ENCODE measurements at regions not wholly inside any gene's neighbourhood (a gene's known extent, or its start where the extent isn't known, plus 50 kb on each side); places are given as distances from the start of the nearest gene placed in this dataset.
"Not testable (repeated sequence)": the region's sequence is repeated elsewhere in the genome, so short reads cannot be mapped to it uniquely, and the experiment has no call there.

DNA sequence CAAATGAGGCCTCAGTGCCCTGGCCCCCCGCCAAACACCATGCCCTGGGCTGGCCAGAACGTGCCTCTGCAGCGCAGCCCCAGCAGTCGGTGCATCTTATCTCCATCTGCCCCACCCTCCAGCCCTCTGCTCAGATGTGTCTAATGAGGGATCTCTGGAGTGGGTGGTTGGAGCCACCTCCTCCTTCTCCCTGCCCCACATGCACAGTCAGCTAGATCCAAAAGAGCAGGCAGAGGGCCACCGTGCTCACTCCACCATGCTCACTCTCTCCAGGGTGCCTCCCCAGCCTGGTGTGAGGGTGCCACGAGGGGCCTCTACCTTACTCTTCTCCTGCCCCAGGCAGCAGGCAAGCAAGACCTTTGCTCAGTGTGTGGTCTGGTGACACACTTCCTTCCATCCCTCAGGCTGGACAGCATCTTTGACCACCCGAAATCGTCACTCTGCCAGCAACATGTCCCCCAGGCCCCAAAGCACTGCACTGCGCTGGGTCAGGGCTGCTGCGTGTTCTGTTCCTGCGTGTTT lies 266.1 kb upstream of the HDAC4 start:
- DNase-seq, result no peak

DNA sequence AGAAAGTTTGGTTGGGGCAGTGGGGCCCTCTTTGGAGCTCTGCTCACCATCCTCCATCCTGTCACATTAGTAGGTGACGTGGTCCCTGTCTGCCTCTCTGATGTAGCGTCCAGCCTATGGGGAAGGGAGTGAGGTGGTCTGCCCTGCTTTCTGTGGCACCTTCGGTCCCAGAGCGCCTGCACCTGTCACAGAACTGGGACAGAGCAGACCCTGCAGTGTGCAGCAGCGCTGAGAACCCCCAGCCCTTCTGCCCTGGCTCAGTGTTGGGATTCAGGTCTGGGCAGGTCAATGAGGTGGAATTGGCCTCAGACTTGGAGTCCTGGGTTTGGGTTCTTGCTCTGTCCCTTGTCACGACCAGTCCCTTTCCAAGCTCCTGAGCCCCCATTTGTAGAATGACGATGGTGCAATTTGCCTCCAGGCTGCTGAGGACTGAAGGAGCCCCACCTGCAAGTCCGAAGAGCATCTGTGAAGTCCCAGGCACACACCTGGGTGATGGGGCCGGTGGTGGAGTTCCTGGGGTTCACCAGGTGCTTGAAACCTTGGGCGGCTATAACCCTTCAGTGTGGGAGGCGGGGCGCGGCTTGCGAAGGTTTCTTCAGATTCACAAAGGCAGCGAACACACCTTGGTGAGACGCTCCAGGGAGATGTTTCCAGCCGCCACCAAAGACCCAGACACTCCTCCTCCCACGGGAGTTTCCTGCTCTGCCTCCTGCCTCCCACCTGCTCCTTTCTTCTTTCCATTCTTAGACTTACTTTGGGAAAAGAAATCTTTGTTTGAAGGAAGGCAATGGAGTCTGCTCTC lies 265.4 kb upstream of the HDAC4 start:
- DNase-seq, result no peak

DNA sequence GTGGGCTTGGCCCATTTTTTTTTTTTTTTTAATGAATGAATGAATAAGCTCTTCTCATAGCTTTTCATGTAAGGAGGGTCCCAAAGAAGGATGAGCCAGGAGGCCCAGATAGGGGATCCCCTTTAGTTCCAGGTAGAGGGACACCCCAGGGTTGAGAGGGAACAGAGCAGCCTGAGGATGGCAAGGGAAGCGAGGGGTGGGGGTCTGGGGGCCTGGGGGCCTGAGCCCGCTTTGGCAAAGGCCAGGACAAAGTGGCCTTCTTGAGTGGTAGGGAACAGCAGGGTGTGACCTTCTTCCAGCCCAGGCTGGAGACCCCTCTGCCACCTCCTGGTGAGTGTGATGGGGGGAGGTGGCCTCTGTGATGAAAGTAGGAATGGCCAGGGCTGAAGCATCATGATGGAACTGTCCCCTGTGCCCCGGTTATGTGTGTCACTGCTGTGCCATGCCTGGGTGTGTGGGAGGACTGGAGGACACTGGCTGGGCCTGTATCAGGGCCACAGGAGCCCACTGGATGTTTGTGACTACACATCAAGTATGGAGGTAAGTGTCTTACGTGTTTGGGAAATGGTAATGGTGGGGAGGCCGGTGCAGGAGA lies 263.5 kb upstream of the HDAC4 start:
- DNase-seq, result no peak

GRCh38 chr2:239663364-239663924 lies 262.6 kb upstream of the HDAC4 start:
- DNase-seq, result no peak

DNA sequence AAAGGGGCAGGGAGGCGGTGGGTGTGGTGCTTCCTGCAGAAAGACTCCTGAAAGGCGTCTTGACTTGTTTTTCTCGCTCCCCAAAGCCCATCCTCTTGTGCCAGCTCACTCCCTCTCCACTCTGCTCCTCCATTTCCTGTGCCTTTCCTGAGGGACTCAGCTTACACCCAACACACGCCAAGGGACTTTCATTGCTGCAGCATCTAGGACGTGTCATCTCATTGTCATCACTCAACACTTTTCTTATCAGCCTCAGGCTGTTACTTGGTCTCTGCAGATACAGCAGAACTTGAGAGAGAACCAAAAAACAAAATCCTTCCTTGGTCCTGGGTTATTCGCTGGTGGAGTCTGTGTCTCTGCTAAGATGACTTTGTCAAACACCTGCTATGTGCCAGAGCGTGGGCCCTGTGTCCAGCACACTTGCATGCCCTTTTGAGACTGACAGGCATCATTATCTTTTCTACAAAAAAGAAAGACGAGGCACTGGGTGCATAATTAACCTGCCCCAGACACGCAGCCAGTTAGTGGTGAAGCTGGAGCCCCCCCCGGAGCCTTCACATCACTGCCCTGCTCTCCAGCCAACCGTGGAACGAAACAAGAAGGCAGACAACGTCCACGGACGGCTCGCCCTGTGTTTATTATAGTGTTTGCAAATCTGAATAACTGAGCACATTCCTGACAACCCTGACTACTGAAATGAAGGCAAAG lies 261.7 kb upstream of the HDAC4 start:
- DNase-seq, result no peak

DNA sequence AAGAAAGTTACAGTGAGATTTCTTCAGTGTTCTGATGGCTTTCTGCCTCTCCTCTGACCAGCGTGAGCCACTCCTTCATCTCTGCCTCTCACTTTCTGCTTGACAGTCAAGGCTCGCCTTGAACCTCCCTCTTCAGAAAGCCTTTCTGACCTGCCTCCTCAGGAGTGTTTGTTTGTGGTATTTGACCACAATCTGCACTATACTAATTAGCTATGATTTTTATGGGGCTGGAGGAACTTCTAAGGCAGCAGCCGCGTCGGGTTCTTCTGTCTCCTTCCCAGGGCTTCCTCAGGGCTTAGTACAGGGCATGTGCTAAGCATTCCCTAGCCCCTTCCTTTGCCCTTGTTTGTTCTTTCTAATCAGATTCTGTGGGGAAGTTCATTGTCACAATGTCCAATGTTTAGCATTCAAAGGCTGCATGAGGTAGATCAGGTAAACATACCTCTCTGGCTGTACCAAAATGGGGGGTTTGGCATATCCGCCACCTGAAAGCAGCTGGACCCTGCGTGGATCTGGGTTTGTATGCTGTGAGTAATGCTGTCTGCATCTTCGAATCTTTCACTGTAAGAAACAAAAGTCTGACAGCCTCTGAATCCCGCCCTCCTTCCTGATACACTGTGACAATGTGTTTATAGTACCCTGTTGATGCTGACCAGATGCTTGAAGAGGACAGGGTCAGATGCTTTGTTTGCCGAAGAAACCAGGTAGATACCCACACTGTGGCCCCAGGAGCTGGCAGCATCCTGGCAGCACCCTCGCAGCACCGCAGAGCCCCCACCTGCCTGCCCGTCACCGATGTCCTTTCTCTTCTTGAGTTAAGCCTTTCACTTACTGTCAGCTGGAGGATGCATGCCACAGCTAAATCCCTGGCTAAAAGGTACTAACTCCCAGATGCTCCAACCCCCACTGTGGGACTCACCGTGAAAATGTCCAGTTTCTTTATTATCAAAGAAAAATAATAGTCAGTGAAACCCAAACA lies 260.8 kb upstream of the HDAC4 start:
- DNase-seq, result no peak

DNA sequence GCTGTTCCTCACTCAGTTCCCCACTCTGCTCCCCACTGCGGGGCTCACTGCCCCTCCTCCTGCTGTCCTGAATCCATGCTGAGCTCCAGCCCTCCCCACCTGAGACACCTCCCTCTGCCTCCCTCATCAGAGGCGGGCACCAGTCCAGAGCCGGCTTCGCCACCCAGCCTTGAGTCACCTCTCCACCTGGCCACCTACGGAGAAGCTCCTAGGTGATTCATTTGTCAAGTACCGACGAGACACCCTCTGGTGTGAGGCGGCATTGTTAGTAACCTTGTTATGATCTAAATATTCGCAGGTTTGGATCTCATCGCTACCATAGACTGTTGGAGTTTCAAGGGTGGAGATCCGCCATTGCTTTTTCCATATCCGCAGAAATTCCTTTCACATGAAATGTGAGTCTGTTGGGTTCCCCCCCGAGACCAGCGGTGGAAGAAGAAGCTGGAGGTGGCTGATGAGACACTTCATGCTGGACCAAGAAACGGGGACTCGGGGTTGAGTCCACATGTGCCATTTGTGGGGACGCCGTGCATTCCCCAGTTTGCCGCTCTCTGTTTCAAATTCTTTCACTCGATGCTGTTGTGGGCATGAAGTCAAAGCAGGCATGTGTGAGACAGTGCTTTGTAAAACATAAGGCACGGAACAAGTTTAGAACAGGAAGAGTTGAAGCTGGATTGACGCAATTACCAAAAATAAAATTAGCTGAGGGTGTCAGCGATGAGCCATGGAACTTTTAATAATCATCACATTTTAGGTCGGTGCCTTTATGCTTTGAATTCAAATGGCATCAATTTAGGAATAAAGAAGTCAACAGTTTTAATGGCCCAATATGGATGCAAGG lies 259.8 kb upstream of the HDAC4 start:
- no peak for DNase-seq

- DNase-seq, result no peak
Measured at GRCh38 chr2:239657992-239658391, 257.2 kb upstream of the HDAC4 start.

DNA sequence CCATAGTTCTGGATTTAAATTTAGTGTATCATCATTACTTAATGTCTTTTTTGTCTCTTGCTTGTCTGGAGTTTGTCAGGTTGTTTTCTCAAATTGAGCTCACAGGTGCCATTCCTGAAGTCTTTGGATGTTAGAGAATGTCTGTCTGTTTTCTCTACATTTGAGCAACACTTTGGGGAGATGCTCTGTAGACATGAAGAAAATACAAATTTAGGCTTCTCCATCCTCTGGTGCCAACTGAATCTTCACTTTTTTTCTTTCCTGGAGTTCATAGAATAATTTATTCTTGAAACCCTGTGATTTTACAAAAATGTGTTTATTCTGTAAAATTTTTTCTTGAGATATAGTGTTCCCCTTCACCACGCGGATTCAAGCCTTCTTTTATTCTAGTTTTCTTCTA lies 256.4 kb upstream of the HDAC4 start:
- DNase-seq, result no peak

- no peak for DNase-seq
Measured at GRCh38 chr2:239654266-239654665, 253.4 kb upstream of the HDAC4 start.

DNA sequence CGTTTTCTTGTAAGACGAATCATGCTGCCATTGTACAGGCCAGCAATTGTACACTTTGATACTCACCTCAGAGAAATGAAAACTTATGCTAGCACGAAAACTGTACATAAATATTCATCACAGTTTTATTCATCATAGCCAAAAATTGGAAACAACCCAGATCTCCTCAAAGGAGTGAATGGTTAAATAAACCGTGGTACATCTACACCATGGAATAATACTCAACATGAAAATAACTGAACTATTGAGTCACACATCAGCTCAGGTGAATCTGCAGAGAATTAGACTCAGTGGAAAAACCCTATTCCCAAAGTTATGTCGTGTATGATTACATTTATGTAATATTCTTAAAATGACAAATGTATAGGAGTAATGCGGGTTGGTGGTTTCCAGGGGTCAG lies 251.0 kb upstream of the HDAC4 start:
- DNase-seq, result no peak

DNA sequence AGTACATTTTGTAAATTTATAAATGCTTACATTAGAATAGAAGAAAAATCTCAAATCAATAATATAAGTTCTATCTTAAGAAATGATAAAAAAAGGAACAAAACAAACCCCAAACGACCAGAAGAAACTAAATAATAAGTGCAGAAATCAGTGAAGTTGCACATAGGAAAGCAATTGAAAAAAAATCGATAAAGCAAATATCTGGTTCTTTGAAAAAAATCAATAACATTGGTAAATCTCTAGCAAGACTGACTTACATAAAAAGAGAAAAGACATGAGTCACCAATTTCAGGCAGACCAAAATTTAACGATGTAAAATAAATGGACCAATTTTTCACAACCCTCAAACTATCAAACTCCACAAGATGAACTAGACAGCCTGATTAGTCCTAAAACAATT lies 249.9 kb upstream of the HDAC4 start:
- no peak for DNase-seq

- DNase-seq, result no peak
Measured at GRCh38 chr2:239649309-239649708, 248.5 kb upstream of the HDAC4 start.

DNA sequence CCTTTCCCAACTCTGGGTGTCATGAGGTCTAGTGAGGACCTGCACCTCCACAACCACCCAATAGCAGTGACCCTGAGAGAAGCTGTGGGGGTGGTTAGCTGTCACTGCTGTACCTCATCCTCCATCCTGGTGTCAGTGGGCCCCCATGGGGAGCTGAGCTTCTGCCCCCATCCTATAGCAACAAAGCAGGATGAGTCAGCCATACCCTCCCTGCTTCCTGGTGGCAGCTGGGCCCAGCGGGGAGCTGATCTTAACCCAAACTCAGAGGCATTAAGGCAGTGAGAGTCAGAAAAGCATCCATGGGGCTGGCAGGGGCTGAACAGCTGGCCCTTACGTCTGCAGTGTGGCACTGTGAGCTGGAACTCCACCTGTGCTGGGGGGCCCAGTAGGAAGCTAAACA lies 247.8 kb upstream of the HDAC4 start:
- no peak for DNase-seq

DNA sequence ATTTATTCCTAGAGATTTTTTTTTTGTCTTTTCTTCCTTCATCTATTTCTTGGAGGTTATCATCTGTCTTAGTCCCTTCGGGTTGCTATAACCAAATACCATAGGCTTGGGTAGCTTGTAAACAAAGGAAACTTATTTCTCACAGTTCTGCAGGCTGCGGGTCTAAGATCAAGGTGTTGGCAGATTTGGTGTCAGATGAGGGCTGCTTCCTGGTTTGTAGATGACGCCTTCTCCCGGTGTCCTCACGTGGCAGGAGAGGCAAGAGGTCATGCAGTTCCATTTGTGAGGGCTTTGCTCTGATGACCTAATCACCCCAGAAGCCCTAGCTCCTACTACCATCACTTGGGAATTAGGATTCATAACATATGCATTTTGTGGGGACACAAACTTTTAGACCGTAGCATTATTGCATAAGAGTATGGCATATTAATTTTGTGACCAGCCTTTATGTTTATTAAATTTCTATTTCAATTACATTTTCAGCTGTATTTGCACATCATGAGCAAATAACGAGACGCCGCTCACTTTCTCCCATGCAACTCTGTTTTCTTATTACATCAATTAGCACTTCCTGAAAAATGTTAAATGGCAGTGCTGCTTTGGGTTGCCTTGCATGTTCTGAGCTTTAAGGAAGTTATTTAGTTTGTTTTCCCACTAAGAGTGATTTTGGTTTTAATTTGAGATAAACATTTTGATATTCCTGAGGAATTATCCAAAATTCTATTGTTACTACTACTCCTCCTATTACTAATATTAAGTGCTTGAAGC lies 246.4 kb upstream of the HDAC4 start:
- no peak for DNase-seq

DNA sequence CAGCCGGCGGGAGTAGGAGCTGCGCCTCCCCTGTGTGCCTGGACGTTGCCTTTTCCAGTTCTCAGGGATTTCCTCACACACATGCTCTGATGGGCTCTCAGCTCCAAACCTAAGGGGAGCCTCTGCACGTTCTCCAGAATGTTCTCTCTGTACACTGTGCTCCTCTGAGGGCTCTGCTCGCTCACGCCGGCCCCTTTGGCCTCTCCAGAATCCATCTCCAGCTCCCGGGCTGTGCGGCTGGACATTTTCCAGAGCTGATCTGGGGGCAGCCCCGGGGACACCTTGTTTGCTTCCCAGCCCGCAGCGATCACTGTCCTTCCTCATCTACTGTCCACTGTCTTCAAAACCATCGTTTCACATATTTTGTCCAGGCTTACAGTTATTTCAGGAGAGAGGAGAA lies 245.4 kb upstream of the HDAC4 start:
- no peak for DNase-seq

DNA sequence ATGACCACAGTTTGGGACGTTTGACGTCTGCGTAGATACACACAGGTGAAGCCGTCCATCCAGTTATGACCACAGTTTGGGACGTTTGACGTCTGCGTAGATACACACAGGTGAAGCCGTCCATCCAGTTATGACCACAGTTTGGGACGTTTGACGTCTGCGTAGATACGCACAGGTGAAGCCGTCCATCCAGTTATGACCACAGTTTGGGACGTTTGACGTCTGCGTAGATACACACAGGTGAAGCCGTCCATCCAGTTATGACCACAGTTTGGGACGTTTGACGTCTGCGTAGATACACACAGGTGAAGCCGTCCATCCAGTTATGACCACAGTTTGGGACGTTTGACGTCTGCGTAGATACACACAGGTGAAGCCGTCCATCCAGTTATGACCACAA lies 243.8 kb upstream of the HDAC4 start:
- DNase-seq, result not testable (repeated sequence)

DNA sequence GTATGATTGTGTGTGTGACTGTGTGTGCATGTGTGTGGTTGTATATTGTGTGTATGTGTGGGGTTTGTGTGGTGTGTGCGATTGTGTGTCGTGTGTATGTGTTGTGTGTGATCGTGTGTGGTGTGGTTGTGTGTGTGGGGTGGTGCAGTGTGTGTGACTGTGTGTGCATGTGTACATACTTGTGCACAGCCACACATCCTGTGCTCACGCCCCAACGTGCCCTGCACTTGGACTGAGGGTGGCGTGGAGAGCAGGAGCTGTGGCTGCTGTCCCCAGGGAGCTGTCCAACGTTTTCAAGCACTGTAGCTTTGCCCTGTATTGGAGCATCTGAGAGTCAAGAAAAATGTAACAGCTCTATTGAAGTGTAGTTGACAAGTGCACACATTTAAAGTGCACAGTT lies 243.2 kb upstream of the HDAC4 start:
- DNase-seq, result no peak

DNA sequence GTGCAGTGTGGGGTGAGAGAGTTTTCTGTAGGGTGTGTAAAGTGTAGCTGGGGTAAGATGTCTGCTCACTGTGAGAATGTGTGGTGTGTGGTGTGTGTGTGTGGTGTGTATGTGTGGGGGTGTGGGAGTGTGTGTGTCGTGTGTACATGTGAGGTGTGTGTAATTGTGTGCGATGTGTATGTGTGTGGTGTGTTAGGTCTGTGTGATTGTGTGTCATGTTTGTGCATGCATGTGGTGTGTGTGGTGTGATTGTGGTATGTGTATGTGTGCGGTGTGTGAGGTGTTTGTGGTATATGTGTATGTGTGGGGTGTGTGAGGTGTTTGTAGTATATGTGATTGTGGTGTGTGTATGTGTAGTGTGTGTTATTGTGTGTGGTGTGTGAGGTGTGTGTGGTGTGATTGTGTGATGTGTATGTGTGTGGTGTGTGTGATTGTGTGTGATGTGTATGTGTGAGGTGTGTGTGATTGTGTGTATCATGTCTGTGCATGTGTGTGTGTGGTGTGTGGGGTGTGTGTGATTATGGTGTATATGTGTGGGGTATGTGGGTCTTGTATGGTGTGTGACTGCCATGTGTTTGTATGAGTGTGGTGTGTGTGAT lies 241.7 kb upstream of the HDAC4 start:
- DNase-seq, result no peak

DNA sequence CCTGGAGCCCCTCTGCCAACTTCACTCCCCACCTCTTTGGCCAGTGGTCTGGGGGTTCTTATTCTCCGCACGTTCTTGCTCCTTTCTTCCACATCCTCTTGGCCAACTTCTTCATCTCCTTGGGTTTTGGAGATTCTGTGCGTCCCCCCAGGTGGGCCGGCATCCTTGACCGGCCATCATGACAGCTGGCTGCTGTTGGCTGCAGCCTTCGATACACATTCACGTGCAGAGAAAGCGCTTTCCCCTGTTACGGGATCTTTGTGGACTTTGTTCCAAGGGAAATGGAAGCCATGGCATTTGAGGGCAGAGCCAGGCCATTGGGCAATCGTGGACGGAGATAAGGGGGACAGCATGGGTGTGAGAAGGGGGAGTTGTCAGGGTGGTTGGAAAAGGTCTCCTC lies 241.1 kb upstream of the HDAC4 start:
- not testable (repeated sequence) for DNase-seq

Measured in NK-92 treated with Interleukin-12 subunit alpha and Interleukin-12 subunit beta, amount 100 ng/mL, for 24 hours (cell line).